ENCODE measurements at regions not wholly inside any gene's neighbourhood (a gene's known extent, or its start where the extent isn't known, plus 50 kb on each side); places are given as distances from the start of the nearest gene placed in this dataset.

- Histone ChIP-seq H2BK15ac (ENCODE audit: low read length) (no peak overlapping the region), H4K8ac (ENCODE audit: low read depth, low read length) (no peak overlapping the region), H3K9ac (ENCODE audit: low read depth, low read length, poor library complexity) (no peak overlapping the region), H2BK120ac (ENCODE audit: low read depth, low read length) (no peak overlapping the region), H3K14ac (ENCODE audit: low read length) (no peak overlapping the region), H3K27me3 (ENCODE audit: control insufficient read depth in 3 of 3, insufficient read depth in 3 of 3, low read depth in 1 of 3, low read length in 3 of 3) (no peaks in the 10 kb centered on the region), H3K18ac (ENCODE audit: low read length) (no peak overlapping the region), H3K27ac (replicated peaks; ENCODE audit: low read length) (no peak overlapping the region), H2BK5ac (ENCODE audit: low read length) (no peak overlapping the region), H3K4me3 (ENCODE audit: low read length in 2 of 2) (no peak overlapping the region), H3K79me1 (ENCODE audit: low read depth, low read length) (no peaks in the 10 kb centered on the region), H3K4ac (ENCODE audit: low read length) (no peak overlapping the region), H2AFZ (ENCODE audit: low read length) (no peak overlapping the region), H4K91ac (ENCODE audit: low read depth, low read length, poor library complexity) (no peak overlapping the region), H3K36me3 (replicated peaks in 1 of 2; ENCODE audit: control insufficient read depth in 2 of 2, insufficient read depth in 2 of 2, low read length in 2 of 2) (no peaks in the 10 kb centered on the region), H3K23ac (ENCODE audit: low read depth, low read length, poor library complexity) (no peak overlapping the region), H3K4me2 (ENCODE audit: insufficient read depth, low read length, poor library complexity, severe bottlenecking) (no peak overlapping the region), H2AK5ac (ENCODE audit: low read depth, low read length) (no peak overlapping the region), H3K9me3 (replicated peaks in 1 of 2; ENCODE audit: control insufficient read depth in 2 of 2, insufficient read depth in 1 of 2, low read depth in 1 of 2, low read length in 2 of 2) (no peaks in the 10 kb centered on the region), H2BK12ac (ENCODE audit: low read length) (no peak overlapping the region), H3K4me1 (ENCODE audit: control insufficient read depth in 2 of 2, insufficient read depth in 1 of 2, low read depth in 1 of 2, low read length in 2 of 2) (no peaks in the 10 kb centered on the region)
- no CpG with 5 or more reads among the region's 5 CpGs for WGBS, 2 donors (ENCODE audit: extremely low coverage in 2 of 2, insufficient read length in 2 of 2, insufficient replicate concordance in 1 of 2)
- no peak for DNase-seq (ENCODE audit: low spot score)
Observed at GRCh38 chr3:5972586-5972985, 785.1 kb downstream of the EDEM1 start.

GRCh38 chr3:5974630-5975322 lies 787.3 kb downstream of the EDEM1 start:
- H3K14ac ChIP-seq (ENCODE audit: low read length): no peak overlapping the region
- H3K4me2 ChIP-seq (ENCODE audit: insufficient read depth, low read length, poor library complexity, severe bottlenecking): no peak overlapping the region
- H2BK5ac ChIP-seq (ENCODE audit: low read length): no peak overlapping the region
- no peak overlapping the region for H2BK120ac ChIP-seq (ENCODE audit: low read depth, low read length)
- DNase-seq (ENCODE audit: low spot score): no peak
- no peaks in the 10 kb centered on the region for H3K27me3 ChIP-seq (ENCODE audit: control insufficient read depth in 3 of 3, insufficient read depth in 3 of 3, low read depth in 1 of 3, low read length in 3 of 3)
- H2BK12ac ChIP-seq (ENCODE audit: low read length): no peak overlapping the region
- no peak overlapping the region for H3K4me3 ChIP-seq (ENCODE audit: low read length in 2 of 2)
- no peaks in the 10 kb centered on the region for H3K36me3 ChIP-seq (replicated peaks in 1 of 2; ENCODE audit: control insufficient read depth in 2 of 2, insufficient read depth in 2 of 2, low read length in 2 of 2)
- H3K9me3 ChIP-seq (replicated peaks in 1 of 2; ENCODE audit: control insufficient read depth in 2 of 2, insufficient read depth in 1 of 2, low read depth in 1 of 2, low read length in 2 of 2): no peaks in the 10 kb centered on the region
- H3K4ac ChIP-seq (ENCODE audit: low read length): no peak overlapping the region
- no peak overlapping the region for H3K27ac ChIP-seq (replicated peaks; ENCODE audit: low read length)
- H2AFZ ChIP-seq (ENCODE audit: low read length): no peak overlapping the region
- H3K79me1 ChIP-seq (ENCODE audit: low read depth, low read length): no peaks in the 10 kb centered on the region
- H3K23ac ChIP-seq (ENCODE audit: low read depth, low read length, poor library complexity): no peak overlapping the region
- H3K4me1 ChIP-seq (ENCODE audit: control insufficient read depth in 2 of 2, insufficient read depth in 1 of 2, low read depth in 1 of 2, low read length in 2 of 2): no peaks in the 10 kb centered on the region
- H2AK5ac ChIP-seq (ENCODE audit: low read depth, low read length): no peak overlapping the region
- H3K18ac ChIP-seq (ENCODE audit: low read length): no peak overlapping the region
- no peak overlapping the region for H2BK15ac ChIP-seq (ENCODE audit: low read length)
- no CpG with 5 or more reads among the region's 3 CpGs for WGBS, 2 donors (ENCODE audit: extremely low coverage in 2 of 2, insufficient read length in 2 of 2, insufficient replicate concordance in 1 of 2)
- no peak overlapping the region for H4K91ac ChIP-seq (ENCODE audit: low read depth, low read length, poor library complexity)
- no peak overlapping the region for H3K9ac ChIP-seq (ENCODE audit: low read depth, low read length, poor library complexity)
- no peak overlapping the region for H4K8ac ChIP-seq (ENCODE audit: low read depth, low read length)

GRCh38 chr3:5977331-5977730 lies 789.8 kb downstream of the EDEM1 start:
- Histone ChIP-seq H3K4me3 (ENCODE audit: low read length in 2 of 2) (no peak overlapping the region), H3K4me2 (ENCODE audit: insufficient read depth, low read length, poor library complexity, severe bottlenecking) (no peak overlapping the region), H3K36me3 (replicated peaks in 1 of 2; ENCODE audit: control insufficient read depth in 2 of 2, insufficient read depth in 2 of 2, low read length in 2 of 2) (no peaks in the 10 kb centered on the region), H2BK12ac (ENCODE audit: low read length) (no peak overlapping the region), H2BK15ac (ENCODE audit: low read length) (no peak overlapping the region), H3K9ac (ENCODE audit: low read depth, low read length, poor library complexity) (no peak overlapping the region), H3K79me1 (ENCODE audit: low read depth, low read length) (no peaks in the 10 kb centered on the region), H2BK5ac (ENCODE audit: low read length) (no peak overlapping the region), H4K8ac (ENCODE audit: low read depth, low read length) (no peak overlapping the region), H3K23ac (ENCODE audit: low read depth, low read length, poor library complexity) (no peak overlapping the region), H3K14ac (ENCODE audit: low read length) (no peak overlapping the region), H3K27me3 (ENCODE audit: control insufficient read depth in 3 of 3, insufficient read depth in 3 of 3, low read depth in 1 of 3, low read length in 3 of 3) (no peaks in the 10 kb centered on the region), H2AK5ac (ENCODE audit: low read depth, low read length) (no peak overlapping the region), H2BK120ac (ENCODE audit: low read depth, low read length) (no peak overlapping the region), H4K91ac (ENCODE audit: low read depth, low read length, poor library complexity) (no peak overlapping the region), H2AFZ (ENCODE audit: low read length) (no peak overlapping the region), H3K4me1 (ENCODE audit: control insufficient read depth in 2 of 2, insufficient read depth in 1 of 2, low read depth in 1 of 2, low read length in 2 of 2) (no peaks in the 10 kb centered on the region), H3K27ac (replicated peaks; ENCODE audit: low read length) (no peak overlapping the region), H3K18ac (ENCODE audit: low read length) (no peak overlapping the region), H3K9me3 (replicated peaks in 1 of 2; ENCODE audit: control insufficient read depth in 2 of 2, insufficient read depth in 1 of 2, low read depth in 1 of 2, low read length in 2 of 2) (no peaks in the 10 kb centered on the region), H3K4ac (ENCODE audit: low read length) (no peak overlapping the region)
- DNase-seq (ENCODE audit: low spot score): no peak
- WGBS, 2 donors (ENCODE audit: extremely low coverage in 2 of 2, insufficient read length in 2 of 2, insufficient replicate concordance in 1 of 2): no CpG with 5 or more reads among the region's 8 CpGs

- Histone ChIP-seq H3K4me2 (ENCODE audit: insufficient read depth, low read length, poor library complexity, severe bottlenecking) (no peak overlapping the region), H2AFZ (ENCODE audit: low read length) (no peak overlapping the region), H3K27ac (replicated peaks; ENCODE audit: low read length) (no peak overlapping the region), H3K79me1 (ENCODE audit: low read depth, low read length) (no peaks in the 10 kb centered on the region), H3K4ac (ENCODE audit: low read length) (no peak overlapping the region), H2AK5ac (ENCODE audit: low read depth, low read length) (no peak overlapping the region), H2BK120ac (ENCODE audit: low read depth, low read length) (no peak overlapping the region), H2BK5ac (ENCODE audit: low read length) (no peak overlapping the region), H3K18ac (ENCODE audit: low read length) (no peak overlapping the region), H2BK12ac (ENCODE audit: low read length) (no peak overlapping the region), H3K14ac (ENCODE audit: low read length) (no peak overlapping the region), H3K4me3 (ENCODE audit: low read length in 2 of 2) (no peak overlapping the region), H4K8ac (ENCODE audit: low read depth, low read length) (no peak overlapping the region), H3K9ac (ENCODE audit: low read depth, low read length, poor library complexity) (no peak overlapping the region), H4K91ac (ENCODE audit: low read depth, low read length, poor library complexity) (no peak overlapping the region), H3K23ac (ENCODE audit: low read depth, low read length, poor library complexity) (no peak overlapping the region), H2BK15ac (ENCODE audit: low read length) (no peak overlapping the region), H3K36me3 (replicated peaks in 1 of 2; ENCODE audit: control insufficient read depth in 2 of 2, insufficient read depth in 2 of 2, low read length in 2 of 2) (no peaks in the 10 kb centered on the region), H3K4me1 (ENCODE audit: control insufficient read depth in 2 of 2, insufficient read depth in 1 of 2, low read depth in 1 of 2, low read length in 2 of 2) (no peaks in the 10 kb centered on the region), H3K9me3 (replicated peaks in 1 of 2; ENCODE audit: control insufficient read depth in 2 of 2, insufficient read depth in 1 of 2, low read depth in 1 of 2, low read length in 2 of 2) (no peaks in the 10 kb centered on the region), H3K27me3 (ENCODE audit: control insufficient read depth in 3 of 3, insufficient read depth in 3 of 3, low read depth in 1 of 3, low read length in 3 of 3) (no peaks in the 10 kb centered on the region)
- no peak for DNase-seq (ENCODE audit: low spot score)
- WGBS, 2 donors (ENCODE audit: extremely low coverage in 2 of 2, insufficient read length in 2 of 2, insufficient replicate concordance in 1 of 2): no CpG with 5 or more reads among the region's 3 CpGs
Observed at GRCh38 chr3:5980475-5980874, 793.0 kb downstream of the EDEM1 start.
